Putamen (tissue), 1 donor: ENCODE measurements at regions not wholly inside any gene's neighbourhood (a gene's known extent, or its start where the extent isn't known, plus 50 kb on each side); places are given as distances from the start of the nearest gene placed in this dataset.

Experiments used
- DNase-seq: peaks from one replicate; pipeline ENCODE4 v3.0.0-alpha.2; 2016; ENCODE audit warnings: low spot score

DNA sequence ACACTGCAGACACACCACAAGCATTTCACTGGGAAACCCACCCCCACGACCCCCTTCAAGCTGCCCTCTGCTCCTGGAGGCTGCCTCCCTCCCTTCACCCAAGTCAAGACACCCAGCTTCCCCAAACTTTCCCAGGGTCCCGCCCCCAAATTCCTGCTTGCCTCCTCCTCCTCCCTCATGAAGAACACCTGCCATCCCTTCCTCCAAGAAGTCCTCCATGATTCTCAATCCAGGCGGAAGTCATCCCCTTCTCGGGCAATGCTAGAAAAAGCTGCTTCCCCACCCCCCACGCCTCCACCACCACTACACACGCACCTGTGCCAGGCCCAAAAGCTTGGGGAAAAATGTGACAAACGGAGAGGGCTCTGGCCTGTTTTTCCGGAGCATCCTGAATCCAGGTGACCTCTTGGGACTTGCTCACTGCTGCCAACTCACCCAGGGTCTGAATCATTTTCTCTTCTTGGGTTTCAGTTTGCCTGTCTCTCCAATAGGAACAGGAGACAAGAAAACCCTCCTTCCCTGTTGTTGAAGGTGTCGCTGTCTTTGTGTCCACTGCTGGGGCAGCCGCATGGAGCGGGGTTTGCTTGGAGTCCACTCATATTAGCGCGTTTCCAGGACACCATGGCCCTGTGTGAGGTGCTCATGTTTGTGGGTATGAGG is 101.0 kb upstream of the CASZ1 start:
- DNase-seq: no peak

- DNase-seq: no peak
Measured at GRCh38 chr1:10897981-10898728, 101.7 kb upstream of the CASZ1 start.

DNA sequence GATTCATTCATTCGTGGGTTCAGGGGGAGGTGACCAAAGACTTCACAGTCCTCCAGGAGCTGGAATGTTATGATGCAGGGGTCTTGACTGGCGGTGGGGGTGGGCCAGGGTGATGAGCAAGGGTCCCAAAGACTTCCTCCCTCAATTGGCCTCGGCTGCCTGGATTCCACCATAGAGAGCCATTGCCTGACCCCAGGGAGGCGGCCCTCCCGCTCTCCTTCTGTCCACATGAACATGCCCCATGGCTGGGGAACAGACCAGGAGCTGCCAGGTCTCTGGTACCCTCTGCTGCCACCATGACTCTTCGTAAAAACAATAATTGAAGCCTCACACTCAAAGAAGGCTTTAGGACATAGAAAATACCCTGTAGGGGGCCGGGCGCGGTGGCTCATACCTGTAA is 102.5 kb upstream of the CASZ1 start:
- no peak for DNase-seq

- no peak for DNase-seq
Measured at GRCh38 chr1:10899490-10900250, 103.2 kb upstream of the CASZ1 start.

- no peak for DNase-seq
Measured at GRCh38 chr1:10900251-10900651, 103.8 kb upstream of the CASZ1 start.

GRCh38 chr1:10900691-10901090 is 104.2 kb upstream of the CASZ1 start:
- no peak for DNase-seq

GRCh38 chr1:10901091-10901890 is 104.8 kb upstream of the CASZ1 start:
- DNase-seq: no peak

DNA sequence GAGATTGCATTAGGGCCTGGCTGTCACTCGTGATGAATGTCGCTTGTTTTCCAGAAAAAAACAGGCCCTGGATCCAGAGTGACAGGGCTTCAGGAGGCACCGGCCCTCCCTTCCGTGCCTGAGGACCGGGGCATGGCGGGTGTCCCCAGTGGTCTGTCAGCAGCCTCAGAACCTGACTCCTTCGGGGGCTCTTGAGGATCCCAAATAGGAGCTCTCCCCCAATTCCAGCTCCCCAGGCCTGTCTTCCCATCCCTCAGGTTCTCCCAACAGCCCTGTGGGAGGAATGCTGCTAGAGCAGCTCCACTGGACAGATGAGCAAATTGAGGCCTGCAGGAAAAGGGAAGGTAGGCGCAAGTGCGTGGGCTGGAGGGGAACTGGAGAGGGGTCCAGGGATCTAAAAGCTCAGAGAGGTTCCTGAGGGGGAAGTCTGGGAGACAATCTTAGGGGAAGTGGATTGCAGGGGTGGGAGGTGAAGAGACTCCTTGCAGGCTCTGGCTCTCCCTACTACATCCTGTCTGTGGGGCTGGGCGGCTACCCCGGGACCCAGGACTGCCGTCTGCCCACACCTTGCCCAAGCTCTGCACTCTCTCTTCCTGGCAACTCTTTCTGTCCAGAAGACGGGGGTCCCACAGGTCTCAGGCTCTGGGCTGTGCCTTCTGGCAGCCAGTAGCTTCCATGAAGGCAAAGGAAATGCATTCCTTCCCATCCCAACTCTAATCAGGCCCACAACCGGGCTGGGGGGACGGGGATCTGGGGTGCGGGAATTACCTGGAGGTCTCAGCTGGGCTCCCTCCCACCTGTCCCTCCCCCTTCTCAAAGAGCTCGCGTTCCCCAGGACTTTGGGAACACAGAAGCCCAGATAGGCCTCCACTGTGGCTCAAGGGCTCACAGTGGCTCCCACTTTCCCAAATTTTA is 105.7 kb upstream of the CASZ1 start:
- no peak for DNase-seq

- DNase-seq: no peak
Measured at GRCh38 chr1:10903421-10903820, 107.0 kb upstream of the CASZ1 start.

- DNase-seq: no peak
Measured at GRCh38 chr1:10903821-10904220, 107.4 kb upstream of the CASZ1 start.

DNA sequence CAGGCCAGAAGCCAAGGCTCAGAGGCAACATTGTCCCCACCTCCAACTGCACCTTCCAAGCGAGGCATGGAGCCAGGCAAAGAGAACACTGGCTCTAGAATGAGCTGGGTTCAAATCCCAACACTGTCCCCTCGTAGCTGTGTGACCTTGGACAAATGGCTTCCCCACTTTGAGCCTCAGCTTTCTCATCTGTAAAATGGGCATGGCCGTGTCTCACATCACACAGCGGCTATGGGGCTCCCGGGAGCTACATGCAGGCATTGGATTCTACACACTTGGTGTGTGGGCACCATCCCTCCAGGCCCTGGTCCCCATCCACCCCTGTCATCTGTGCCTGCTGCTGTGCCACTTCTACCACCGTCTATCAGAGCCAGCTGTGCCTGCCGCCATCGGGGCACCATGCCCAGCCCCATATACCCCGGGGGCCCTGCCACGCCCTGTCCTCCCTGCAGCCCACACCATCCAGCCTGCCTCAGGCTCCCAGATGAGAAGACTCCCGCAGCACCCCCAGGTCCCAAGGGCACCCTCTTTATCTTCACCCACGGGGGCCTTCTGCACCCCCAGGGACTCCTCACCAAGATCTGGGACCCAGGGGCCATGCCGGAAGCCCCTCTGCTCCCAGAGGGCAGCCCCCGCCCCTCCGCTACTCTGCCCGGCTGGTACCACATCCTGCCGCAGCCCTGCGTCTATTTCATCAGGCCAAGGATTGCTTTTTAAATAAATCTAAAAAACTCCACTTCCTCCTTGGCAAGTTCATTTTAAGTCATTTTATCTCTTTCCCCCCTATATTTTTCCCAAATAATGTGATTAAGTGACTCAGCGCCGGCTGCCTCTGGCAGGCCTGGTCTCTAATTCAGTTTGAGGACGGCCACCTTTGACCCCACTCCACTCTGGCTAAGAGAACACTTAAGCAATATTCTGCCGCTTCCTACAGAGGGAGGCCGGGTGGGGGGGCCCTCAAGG is 107.8 kb upstream of the TARDBP start:
- no peak for DNase-seq

DNA sequence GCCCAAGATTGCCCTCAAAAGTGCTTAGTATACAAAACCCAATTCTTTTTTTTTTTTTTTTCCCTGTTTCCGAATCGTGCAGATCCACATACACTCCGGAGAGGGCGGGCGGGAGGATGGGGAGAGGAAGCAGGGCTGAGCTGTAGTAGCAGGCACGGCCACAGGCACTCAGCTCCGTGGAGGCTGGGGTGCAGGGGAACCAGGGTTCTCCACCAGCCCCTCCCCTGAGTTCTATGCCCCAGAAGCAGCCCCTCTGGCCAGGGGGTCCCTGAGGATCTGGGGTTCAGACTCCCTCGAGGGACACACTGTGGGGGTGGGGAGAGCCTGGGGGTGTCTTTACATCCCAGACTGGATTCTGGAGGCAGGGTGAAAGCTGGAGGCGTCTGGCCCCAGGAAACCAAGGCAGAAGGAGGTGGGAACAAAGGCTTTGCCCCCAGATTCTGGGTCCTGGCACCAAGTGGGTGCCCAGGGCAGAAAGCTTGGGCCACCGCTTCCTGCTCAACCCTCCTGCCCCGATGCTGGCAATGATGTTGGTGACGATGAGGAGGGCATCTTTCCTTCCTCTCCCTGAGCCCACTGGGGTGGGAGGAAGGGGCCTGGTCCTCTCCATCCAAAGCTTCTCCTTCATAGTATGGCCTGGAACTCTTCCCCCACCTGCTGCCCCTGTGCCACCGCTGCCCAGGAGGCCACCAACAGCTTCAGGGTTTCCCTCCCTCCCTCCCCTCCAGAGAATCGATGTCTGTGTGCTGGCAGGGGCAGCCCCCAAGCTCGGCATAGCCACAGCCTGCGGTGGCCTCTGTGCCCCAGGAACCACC is 106.4 kb upstream of the TARDBP start:
- no peak for DNase-seq

- DNase-seq: no peak
Measured at GRCh38 chr1:10906866-10907519, 105.5 kb upstream of the TARDBP start.

GRCh38 chr1:10908266-10908665 is 104.2 kb upstream of the TARDBP start:
- no peak for DNase-seq

DNA sequence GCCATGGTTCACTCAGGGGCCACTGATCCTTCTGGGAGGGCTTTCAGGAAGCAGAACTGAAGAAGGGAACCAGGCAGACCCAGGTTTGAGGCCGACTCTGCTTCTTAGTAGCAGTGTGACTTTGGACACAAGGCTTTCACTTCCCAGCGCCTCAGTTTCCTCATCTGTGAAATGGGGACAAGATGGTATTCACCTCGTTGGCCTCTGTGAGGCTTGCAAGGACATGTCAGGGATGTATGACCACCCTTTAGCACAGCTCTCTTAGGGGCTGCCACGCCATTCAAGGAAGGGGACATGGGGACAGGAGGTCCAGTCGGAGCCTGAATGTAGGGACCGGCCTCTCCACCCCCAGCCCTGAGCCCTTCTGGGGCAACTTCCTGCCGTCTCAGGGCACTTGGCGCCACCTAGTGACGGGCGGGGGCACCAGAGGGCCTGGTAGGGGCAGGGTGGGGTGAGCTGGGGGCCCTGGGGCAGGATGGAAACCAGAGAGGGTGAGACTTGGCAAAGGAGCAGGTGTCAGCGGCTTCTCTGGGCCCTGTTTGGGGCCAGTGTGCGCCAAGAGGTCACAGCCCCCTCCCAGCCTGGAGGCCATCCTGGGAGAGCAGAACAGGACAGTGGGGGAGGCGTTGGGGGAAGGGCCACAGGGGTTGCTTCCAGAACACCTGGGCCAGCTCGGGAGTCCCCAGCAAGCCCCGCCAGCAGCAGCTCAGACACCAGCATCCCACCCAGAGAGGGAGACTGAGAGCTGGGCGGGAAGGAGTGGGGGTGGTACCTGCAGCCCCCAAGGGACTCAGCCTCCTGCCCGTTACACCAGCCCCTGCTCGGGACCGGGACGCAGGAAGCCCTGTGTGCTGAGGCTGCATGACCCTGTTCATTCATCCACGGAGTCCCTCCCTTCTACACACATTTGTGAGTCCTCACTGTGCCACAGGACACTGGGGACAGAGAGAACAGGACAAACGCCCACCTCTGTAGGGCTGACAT is 102.5 kb upstream of the TARDBP start:
- no peak for DNase-seq

GRCh38 chr1:10910681-10911489 is 101.6 kb upstream of the TARDBP start:
- DNase-seq: no peak
